ENCODE measurements at regions not wholly inside any gene's neighbourhood (a gene's known extent, or its start where the extent isn't known, plus 50 kb on each side); places are given as distances from the start of the nearest gene placed in this dataset.

DNA sequence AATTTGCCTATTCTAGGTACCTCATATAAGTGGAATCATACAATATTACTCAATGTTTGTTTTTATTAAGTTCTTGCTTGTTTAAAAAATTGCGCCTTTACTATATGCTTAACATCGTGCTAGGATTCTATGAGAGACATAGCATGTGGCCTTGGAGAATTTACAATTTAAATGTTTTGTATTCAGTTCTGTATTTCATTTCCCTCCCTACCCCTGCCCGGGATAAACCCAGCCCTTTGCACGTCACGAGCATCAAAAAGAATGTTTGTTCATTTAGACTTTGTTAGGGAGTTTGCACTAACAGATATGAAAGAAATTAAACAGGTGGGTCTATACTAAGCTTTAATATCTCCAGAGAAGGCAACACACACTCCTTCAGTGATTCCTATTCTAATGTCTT is 75.7 kb downstream of the C18orf54 start:
- no peaks in the 10 kb centered on the region for H3K9me2 ChIP-seq (replicated peaks; ENCODE audit: insufficient read depth, low read length)
- no peaks in the 10 kb centered on the region for H3K36me3 ChIP-seq (ENCODE audit: insufficient read depth, low read length)
- no peak overlapping the region for H2AFZ ChIP-seq (ENCODE audit: low read length)
- no peak overlapping the region for H3K27ac ChIP-seq (ENCODE audit: low read length)
- H3K79me2 ChIP-seq (ENCODE audit: low read length): no peaks in the 10 kb centered on the region
- H3K4me2 ChIP-seq (ENCODE audit: low read depth, low read length, poor library complexity, severe bottlenecking): no peak overlapping the region
- no peak overlapping the region for H3K4me3 ChIP-seq (ENCODE audit: low read length)
- no peak for DNase-seq
- no peak overlapping the region for H3K9ac ChIP-seq (ENCODE audit: low read length)
- H3K4me1 ChIP-seq (ENCODE audit: low read length): 0 out of 2 replicates have a peak, but pooled peaks cover 4% of the 10 kb centered on the region
- no peaks in the 10 kb centered on the region for H3K9me3 ChIP-seq (ENCODE audit: low read length)
- H4K20me1 ChIP-seq (ENCODE audit: insufficient read depth, low read depth, low read length): no peaks in the 10 kb centered on the region
- H3K27me3 ChIP-seq (ENCODE audit: low read length): no peaks in the 10 kb centered on the region

DNA sequence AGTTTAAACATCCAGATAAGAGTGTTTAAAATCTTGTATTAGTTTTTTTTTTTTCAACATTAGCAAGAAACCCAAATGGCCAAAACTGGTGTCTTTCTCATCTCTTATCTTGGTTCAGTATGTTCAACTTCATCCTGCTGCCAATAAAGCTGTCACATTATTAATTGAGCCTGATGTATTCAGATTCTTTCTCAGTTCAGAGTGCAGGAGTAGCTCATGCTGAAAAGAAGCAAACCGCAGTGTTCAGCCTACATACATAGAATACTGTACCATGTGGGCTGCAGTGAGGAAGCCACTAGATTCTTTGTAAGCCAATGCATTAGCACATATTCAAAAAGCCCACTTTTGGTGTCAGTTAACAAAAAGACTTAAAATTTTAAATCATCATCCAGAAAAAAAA is 76.2 kb downstream of the C18orf54 start:
- no peaks in the 10 kb centered on the region for H4K20me1 ChIP-seq (ENCODE audit: insufficient read depth, low read depth, low read length)
- no peaks in the 10 kb centered on the region for H3K27me3 ChIP-seq (ENCODE audit: low read length)
- no peaks in the 10 kb centered on the region for H3K9me2 ChIP-seq (replicated peaks; ENCODE audit: insufficient read depth, low read length)
- H3K4me3 ChIP-seq (ENCODE audit: low read length): no peak overlapping the region
- H3K4me2 ChIP-seq (ENCODE audit: low read depth, low read length, poor library complexity, severe bottlenecking): no peak overlapping the region
- H3K36me3 ChIP-seq (ENCODE audit: insufficient read depth, low read length): no peaks in the 10 kb centered on the region
- H2AFZ ChIP-seq (ENCODE audit: low read length): no peak overlapping the region
- H3K9me3 ChIP-seq (ENCODE audit: low read length): no peaks in the 10 kb centered on the region
- H3K4me1 ChIP-seq (ENCODE audit: low read length): 0 out of 2 replicates have a peak, but pooled peaks cover 4% of the 10 kb centered on the region
- no peaks in the 10 kb centered on the region for H3K79me2 ChIP-seq (ENCODE audit: low read length)
- H3K9ac ChIP-seq (ENCODE audit: low read length): no peak overlapping the region
- no peak for DNase-seq
- H3K27ac ChIP-seq (ENCODE audit: low read length): no peak overlapping the region

DNA sequence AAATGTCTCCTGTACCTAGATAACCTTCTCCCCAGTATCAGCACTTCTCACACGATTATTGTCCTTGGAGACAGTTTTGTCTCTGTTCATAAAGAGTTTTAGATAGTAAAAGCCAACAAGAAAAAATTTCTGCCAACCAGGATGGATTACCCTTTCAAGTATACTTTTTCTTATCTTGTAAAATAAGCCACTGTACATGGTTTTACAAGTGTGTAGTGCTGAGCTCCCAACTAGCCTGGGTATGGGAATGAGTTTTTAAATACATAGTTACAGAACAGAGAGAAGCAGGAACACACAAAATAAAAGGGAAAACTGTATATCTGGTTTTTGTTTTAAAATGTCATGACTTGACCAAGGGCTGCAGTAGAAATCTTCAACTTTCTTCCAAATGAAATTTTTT is 76.7 kb downstream of the C18orf54 start:
- Histone ChIP-seq H3K4me2 (ENCODE audit: low read depth, low read length, poor library complexity, severe bottlenecking) (no peak overlapping the region), H3K9me2 (replicated peaks; ENCODE audit: insufficient read depth, low read length) (no peaks in the 10 kb centered on the region), H3K9me3 (ENCODE audit: low read length) (no peaks in the 10 kb centered on the region), H3K27me3 (ENCODE audit: low read length) (no peaks in the 10 kb centered on the region), H3K4me1 (ENCODE audit: low read length) (0 out of 2 replicates have a peak, but pooled peaks cover 4% of the 10 kb centered on the region), H4K20me1 (ENCODE audit: insufficient read depth, low read depth, low read length) (no peaks in the 10 kb centered on the region), H3K27ac (ENCODE audit: low read length) (no peak overlapping the region), H3K36me3 (ENCODE audit: insufficient read depth, low read length) (no peaks in the 10 kb centered on the region), H3K4me3 (ENCODE audit: low read length) (no peak overlapping the region), H2AFZ (ENCODE audit: low read length) (no peak overlapping the region), H3K9ac (ENCODE audit: low read length) (no peak overlapping the region), H3K79me2 (ENCODE audit: low read length) (no peaks in the 10 kb centered on the region)
- no peak for DNase-seq

DNA sequence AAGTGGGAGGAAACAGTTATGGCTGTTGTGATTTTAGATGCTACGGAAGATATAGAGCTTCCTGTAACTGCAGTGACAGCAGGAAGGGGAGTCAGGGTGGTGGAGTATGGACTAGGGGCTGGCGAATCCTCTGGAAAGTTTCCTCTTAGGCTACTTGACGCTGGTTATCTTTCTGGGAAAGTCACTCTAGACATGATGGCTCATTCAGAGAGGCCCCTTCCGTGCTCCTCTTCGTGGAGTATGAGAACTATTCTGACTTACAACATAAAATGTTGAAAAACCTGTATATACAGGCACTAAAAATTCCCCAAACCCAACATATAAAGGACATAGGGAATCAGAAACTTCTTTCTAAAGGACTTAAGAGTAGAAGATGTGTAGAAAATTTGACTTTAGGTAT is 78.8 kb downstream of the C18orf54 start:
- no peak overlapping the region for H3K4me2 ChIP-seq (ENCODE audit: low read depth, low read length, poor library complexity, severe bottlenecking)
- no peaks in the 10 kb centered on the region for H3K36me3 ChIP-seq (ENCODE audit: insufficient read depth, low read length)
- H2AFZ ChIP-seq (ENCODE audit: low read length): peak overlapping the region; percentile 83
- no peaks in the 10 kb centered on the region for H3K79me2 ChIP-seq (ENCODE audit: low read length)
- no peak overlapping the region for H3K27ac ChIP-seq (ENCODE audit: low read length)
- no peaks in the 10 kb centered on the region for H3K27me3 ChIP-seq (ENCODE audit: low read length)
- no peaks in the 10 kb centered on the region for H3K9me2 ChIP-seq (replicated peaks; ENCODE audit: insufficient read depth, low read length)
- no peak overlapping the region for H3K4me3 ChIP-seq (ENCODE audit: low read length)
- no peak overlapping the region for H3K9ac ChIP-seq (ENCODE audit: low read length)
- H4K20me1 ChIP-seq (ENCODE audit: insufficient read depth, low read depth, low read length): no peaks in the 10 kb centered on the region
- 0 out of 2 replicates have a peak, but pooled peaks cover 4% of the 10 kb centered on the region for H3K4me1 ChIP-seq (ENCODE audit: low read length)
- DNase-seq: no peak
- no peaks in the 10 kb centered on the region for H3K9me3 ChIP-seq (ENCODE audit: low read length)

DNA sequence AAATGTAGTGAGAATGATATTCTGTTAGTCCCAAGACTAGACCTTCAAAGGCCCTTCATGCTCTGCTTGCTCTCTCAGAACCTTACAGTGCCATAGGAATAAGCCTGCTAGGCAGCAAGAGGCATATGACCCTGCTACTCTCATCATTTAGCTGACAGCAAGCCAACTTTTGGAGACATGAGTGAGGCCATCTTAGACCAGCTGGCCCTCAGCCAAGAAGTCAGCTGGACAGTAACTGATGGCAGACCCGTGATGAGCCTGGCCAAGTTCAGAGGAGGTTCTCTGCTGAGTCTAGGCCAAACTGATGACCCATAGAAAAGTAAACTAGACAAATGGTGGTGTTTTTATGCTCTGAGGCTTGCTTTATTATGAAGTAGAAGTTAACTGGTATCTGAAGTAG is 82.6 kb downstream of the C18orf54 start:
- H3K27me3 ChIP-seq (ENCODE audit: low read length): no peaks in the 10 kb centered on the region
- H3K9me3 ChIP-seq (ENCODE audit: low read length): no peaks in the 10 kb centered on the region
- H3K4me1 ChIP-seq (ENCODE audit: low read length): peaks cover 18% of the 10 kb centered on the region
- no peak overlapping the region for H3K4me2 ChIP-seq (ENCODE audit: low read depth, low read length, poor library complexity, severe bottlenecking)
- H3K27ac ChIP-seq (ENCODE audit: low read length): no peak overlapping the region
- DNase-seq: no peak
- H3K36me3 ChIP-seq (ENCODE audit: insufficient read depth, low read length): no peaks in the 10 kb centered on the region
- no peaks in the 10 kb centered on the region for H3K9me2 ChIP-seq (replicated peaks; ENCODE audit: insufficient read depth, low read length)
- H3K79me2 ChIP-seq (ENCODE audit: low read length): no peaks in the 10 kb centered on the region
- H3K4me3 ChIP-seq (ENCODE audit: low read length): no peak overlapping the region
- H3K9ac ChIP-seq (ENCODE audit: low read length): no peak overlapping the region
- no peak overlapping the region for H2AFZ ChIP-seq (ENCODE audit: low read length)
- no peaks in the 10 kb centered on the region for H4K20me1 ChIP-seq (ENCODE audit: insufficient read depth, low read depth, low read length)

DNA sequence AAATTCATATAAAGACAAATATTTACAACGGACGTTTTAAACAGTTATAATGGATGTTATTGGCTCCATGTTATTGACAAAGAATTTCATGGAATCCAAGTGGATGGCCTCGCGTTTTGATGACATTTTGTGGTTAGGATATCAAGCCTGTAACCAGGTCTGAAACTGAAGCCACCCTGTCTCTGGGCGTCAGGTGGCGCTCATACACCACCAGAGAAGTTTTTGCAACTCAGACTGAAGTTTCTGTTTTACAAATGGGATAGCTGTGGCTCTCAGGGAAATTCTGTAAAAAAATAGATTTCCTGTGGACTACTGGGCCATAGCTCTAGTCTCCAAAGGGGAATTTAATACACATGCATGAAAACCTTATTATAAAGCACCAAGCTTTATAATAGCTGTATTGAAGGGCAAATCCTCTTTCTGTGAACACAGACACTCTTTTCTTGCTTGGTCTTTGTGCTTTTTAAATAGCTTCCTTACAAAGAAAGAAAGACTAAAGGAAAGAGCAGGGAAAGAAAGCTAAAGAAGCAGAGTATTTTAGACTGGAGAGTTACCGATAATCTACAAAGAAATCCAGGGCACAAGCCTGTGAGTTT is 86.7 kb downstream of the C18orf54 start:
- no peaks in the 10 kb centered on the region for H3K79me2 ChIP-seq (ENCODE audit: low read length)
- H3K36me3 ChIP-seq (ENCODE audit: insufficient read depth, low read length): no peaks in the 10 kb centered on the region
- peak; percentile 89 for DNase-seq

DNA sequence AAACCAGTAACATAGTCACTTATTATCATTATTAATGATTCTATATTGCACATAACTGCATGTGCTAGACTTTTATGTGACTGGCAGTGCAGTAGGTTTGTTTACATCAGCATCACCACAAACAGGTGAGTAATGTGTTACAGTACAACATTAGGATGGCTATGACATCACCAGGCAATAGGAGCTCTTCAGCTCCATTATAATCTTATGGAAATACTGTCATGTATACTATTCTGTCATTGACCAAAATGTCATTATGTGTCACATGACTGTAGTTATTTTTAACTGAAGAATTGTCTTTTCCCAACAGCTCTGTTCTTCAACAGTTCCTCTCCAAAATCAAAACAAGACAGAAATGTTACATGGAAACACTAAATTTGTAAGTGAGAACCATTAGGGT is 96.3 kb downstream of the C18orf54 start:
- Histone ChIP-seq H3K4me1 (ENCODE audit: low read length) (peaks cover 15% of the 10 kb centered on the region), H3K9me3 (ENCODE audit: low read length) (no peaks in the 10 kb centered on the region), H3K27me3 (ENCODE audit: low read length) (no peaks in the 10 kb centered on the region), H4K20me1 (ENCODE audit: insufficient read depth, low read depth, low read length) (no peaks in the 10 kb centered on the region), H2AFZ (ENCODE audit: low read length) (no peak overlapping the region), H3K36me3 (ENCODE audit: insufficient read depth, low read length) (no peaks in the 10 kb centered on the region), H3K9me2 (replicated peaks; ENCODE audit: insufficient read depth, low read length) (no peaks in the 10 kb centered on the region), H3K79me2 (ENCODE audit: low read length) (no peaks in the 10 kb centered on the region), H3K4me3 (ENCODE audit: low read length) (no peak overlapping the region), H3K4me2 (ENCODE audit: low read depth, low read length, poor library complexity, severe bottlenecking) (no peak overlapping the region), H3K27ac (ENCODE audit: low read length) (no peak overlapping the region), H3K9ac (ENCODE audit: low read length) (no peak overlapping the region)
- no peak for DNase-seq

More for the DNA sequence above, 86.7 kb downstream of the C18orf54 start:
- H3K9me3 ChIP-seq (ENCODE audit: low read length): no peaks in the 10 kb centered on the region
- H3K9ac ChIP-seq (ENCODE audit: low read length): no peak overlapping the region
- no peak overlapping the region for H3K4me3 ChIP-seq (ENCODE audit: low read length)
- no peaks in the 10 kb centered on the region for H3K9me2 ChIP-seq (replicated peaks; ENCODE audit: insufficient read depth, low read length)
- H3K27ac ChIP-seq (ENCODE audit: low read length): no peak overlapping the region
- H3K4me1 ChIP-seq (ENCODE audit: low read length): peaks cover 16% of the 10 kb centered on the region
- H2AFZ ChIP-seq (ENCODE audit: low read length): peak overlapping the region; percentile 86
- H3K4me2 ChIP-seq (ENCODE audit: low read depth, low read length, poor library complexity, severe bottlenecking): peak overlapping the region; percentile 50
- H4K20me1 ChIP-seq (ENCODE audit: insufficient read depth, low read depth, low read length): no peaks in the 10 kb centered on the region
- H3K27me3 ChIP-seq (ENCODE audit: low read length): no peaks in the 10 kb centered on the region

DNA sequence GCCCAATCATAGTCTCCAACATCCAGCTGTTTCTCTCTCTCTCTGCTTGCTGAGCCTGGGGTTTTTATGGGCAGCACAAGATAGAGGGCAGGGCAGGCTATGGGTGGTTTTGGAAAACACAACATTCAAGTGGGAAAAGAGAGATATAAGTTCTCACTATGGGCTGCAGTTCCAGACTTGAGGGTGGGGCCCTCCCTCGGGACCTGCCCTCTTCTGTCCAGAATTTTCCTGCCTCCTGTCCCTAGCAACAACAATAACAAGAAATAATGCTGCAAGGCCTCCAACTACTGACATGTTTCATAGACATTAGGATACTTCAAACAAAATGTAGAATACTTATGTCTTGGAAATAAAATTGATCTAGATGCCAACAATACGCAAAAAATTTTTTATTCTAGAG is 107.8 kb downstream of the C18orf54 start:
- Histone ChIP-seq H3K79me2 (ENCODE audit: low read length) (no peaks in the 10 kb centered on the region), H3K4me2 (ENCODE audit: low read depth, low read length, poor library complexity, severe bottlenecking) (no peak overlapping the region), H3K9me2 (replicated peaks; ENCODE audit: insufficient read depth, low read length) (no peaks in the 10 kb centered on the region), H3K27ac (ENCODE audit: low read length) (no peak overlapping the region), H3K4me1 (ENCODE audit: low read length) (peaks cover 5% of the 10 kb centered on the region; the same call in 1 of the 2 replicates), H3K36me3 (ENCODE audit: insufficient read depth, low read length) (no peaks in the 10 kb centered on the region), H3K9ac (ENCODE audit: low read length) (no peak overlapping the region), H3K4me3 (ENCODE audit: low read length) (no peak overlapping the region), H4K20me1 (ENCODE audit: insufficient read depth, low read depth, low read length) (no peaks in the 10 kb centered on the region), H3K27me3 (ENCODE audit: low read length) (no peaks in the 10 kb centered on the region), H3K9me3 (ENCODE audit: low read length) (no peaks in the 10 kb centered on the region; the same call in 1 of the 2 replicates), H2AFZ (ENCODE audit: low read length) (no peak overlapping the region)
- DNase-seq: no peak

Measured in Karpas-422 (cell line).